ENCODE measurements at regions not wholly inside any gene's neighbourhood (a gene's known extent, or its start where the extent isn't known, plus 50 kb on each side); places are given as distances from the start of the nearest gene placed in this dataset.

GRCh38 chr12:61282790-61283575 is 977.2 kb upstream of the USP15 start:
- H4K91ac ChIP-seq (replicated peaks; ENCODE audit: insufficient read length, low read length) = no peak overlapping the region
- no peaks in the 10 kb centered on the region for H4K20me1 ChIP-seq (replicated peaks in 1 of 2; ENCODE audit: control insufficient read depth in 1 of 2, insufficient read depth in 2 of 2, low read length in 2 of 2)
- no peak overlapping the region for H2BK15ac ChIP-seq (ENCODE audit: low read length)
- no peaks in the 10 kb centered on the region for H3K4me1 ChIP-seq (replicated peaks in 1 of 4; ENCODE audit: control insufficient read depth in 3 of 4, insufficient read depth in 4 of 4, low read length in 3 of 4)
- FAIRE-seq (no peak), DNase-seq (ENCODE audit: low read depth in 1 of 2, low spot score in 2 of 2) (no peak)
- no peak overlapping the region for H3K14ac ChIP-seq (ENCODE audit: insufficient read length)
- H2BK120ac ChIP-seq (replicated peaks; ENCODE audit: low read depth, low read length) = no peak overlapping the region
- no peaks in the 10 kb centered on the region for H3K79me2 ChIP-seq (ENCODE audit: control insufficient read depth in 1 of 2, insufficient read depth in 2 of 2, low read length in 2 of 2)
- no peak overlapping the region for H3K23ac ChIP-seq (ENCODE audit: insufficient read length)
- H3K56ac ChIP-seq (replicated peaks; ENCODE audit: insufficient read length, low read depth, low read length) = no peak overlapping the region
- H2BK5ac ChIP-seq (ENCODE audit: low read depth, low read length) = no peak overlapping the region
- no peaks in the 10 kb centered on the region for H3K23me2 ChIP-seq (ENCODE audit: low read depth, low read length)
- no peak overlapping the region for H3K27ac ChIP-seq (ENCODE audit: low read depth, low read length)
- no peaks in the 10 kb centered on the region for H3K79me1 ChIP-seq (ENCODE audit: low read depth, low read length)
- ChIA-PET POLR2A (ENCODE audit: partially characterized antibody) (no interaction called here), CTCF (ENCODE audit: partially characterized antibody) (no interaction called here)
- H3K36me3 ChIP-seq (ENCODE audit: control insufficient read depth in 2 of 4, insufficient read depth in 4 of 4, low read length in 3 of 4) = no peaks in the 10 kb centered on the region
- no peak overlapping the region for H2BK20ac ChIP-seq (ENCODE audit: low read length)
- no peak overlapping the region for H3K18ac ChIP-seq (ENCODE audit: extremely low read depth, low read length)
- H2AK5ac ChIP-seq (ENCODE audit: low read depth, low read length) = no peak overlapping the region
- 91% methylated on average over 3 of the region's 3 CpGs; no CpG with 5 or more reads in 1 of the 2 experiments for WGBS, 2 experiments (ENCODE audit: extremely low coverage in 1 of 2, insufficient coverage in 1 of 2, insufficient read length in 1 of 2, insufficient replicate concordance in 2 of 2, low coverage in 1 of 2, low lambda C conversion rate in 2 of 2, missing lambda C conversion rate in 1 of 2)
- no peak overlapping the region for H3K4ac ChIP-seq (replicated peaks; ENCODE audit: insufficient read length, low read depth, low read length)
- no peak overlapping the region for H2AFZ ChIP-seq (ENCODE audit: low read length)
- H4K5ac ChIP-seq (ENCODE audit: insufficient read length, low read depth, low read length) = no peak overlapping the region
- no peaks in the 10 kb centered on the region for H3K27me3 ChIP-seq (replicated peaks in 1 of 4; ENCODE audit: control insufficient read depth in 3 of 4, extremely low read depth in 1 of 4, insufficient read depth in 3 of 4, low read length in 3 of 4)
- peaks cover 9 to 13% of the 10 kb centered on the region in 2 experiments for H3K9me3 ChIP-seq (ENCODE audit: insufficient read depth in 2 of 2, low read depth in 1 of 2, low read length in 1 of 2)
- H2BK12ac ChIP-seq (ENCODE audit: low read depth, low read length) = no peak overlapping the region
- no peak overlapping the region for H4K8ac ChIP-seq (ENCODE audit: extremely low read depth, insufficient read depth, low read length)
- H3K4me3 ChIP-seq (ENCODE audit: extremely low read depth in 1 of 4, insufficient read depth in 2 of 4, low read depth in 3 of 4, low read length in 4 of 4) = no peak overlapping the region
- H3K9ac ChIP-seq (replicated peaks in 1 of 4; ENCODE audit: extremely low read depth in 1 of 4, low read depth in 3 of 4, low read length in 3 of 4) = no peak overlapping the region
- H3K4me2 ChIP-seq (ENCODE audit: insufficient read depth in 1 of 2, low read depth in 2 of 2, low read length in 2 of 2) = no peak overlapping the region
- TF ChIP-seq CTCF (IDR thresholded peaks at IDR 0.05; ENCODE audit: control extremely low read depth in 1 of 3, insufficient read depth in 1 of 3, low read depth in 1 of 3, low read length in 3 of 3) = no peak
- no peak for TF ChIP-seq JUND (IDR thresholded peaks at IDR 0.05; ENCODE audit: low read length)
- no peak for TF ChIP-seq SIRT6 (IDR thresholded peaks at IDR 0.05; ENCODE audit: low read length)
- no peak for TF ChIP-seq CBX5 (IDR thresholded peaks at IDR 0.05; ENCODE audit: low read depth, low read length)
- TF ChIP-seq POLR2A (IDR thresholded peaks at IDR 0.05; ENCODE audit: control extremely low read depth in 1 of 2, low read depth in 2 of 2, low read length in 2 of 2) = no peak
- TF ChIP-seq TAF1 (IDR thresholded peaks at IDR 0.05; ENCODE audit: low read depth, low read length) = no peak
- no peak for TF ChIP-seq SRF (IDR thresholded peaks at IDR 0.05; ENCODE audit: low read depth, low read length)
- TF ChIP-seq HDAC2 (IDR thresholded peaks at IDR 0.05; ENCODE audit: borderline replicate concordance in 1 of 2, low read depth in 2 of 2, low read length in 2 of 2) = no peak
- no peak for TF ChIP-seq CTBP2 (IDR thresholded peaks at IDR 0.05; ENCODE audit: borderline replicate concordance, insufficient read depth, insufficient read length, low read length)
- no peak for TF ChIP-seq ASH2L (IDR thresholded peaks at IDR 0.05; ENCODE audit: low read length)
- TF ChIP-seq E2F6 (IDR thresholded peaks at IDR 0.05) = no peak
